HepG2 (cell line): ENCODE measurements at regions not wholly inside any gene's neighbourhood (a gene's known extent, or its start where the extent isn't known, plus 50 kb on each side); places are given as distances from the start of the nearest gene placed in this dataset.

ENCODE experiments used
- ATAC-seq: fragments of 200-7000 bp; cut with Tn5 transposase; 3 replicates; pipeline ENCODE4 v1.9.1; 2020; ENCODE audit warnings: mild to moderate bottlenecking, moderate library complexity
- BruUV-seq: library from RNA; stranded (reverse); fragments of 400-500 nt; replicated peaks from 2 replicates; lab custom pipeline; 2021; lab: Mats Ljungman, UMichigan
- CTCF ChIA-PET: fragments of 300-600 bp; formaldehyde crosslinking; extraction: SDS; loops from one replicate; lab custom pipeline; 2021; ENCODE audit warnings: low total read pairs, inconsistent platforms, low intra/inter-chr PET ratio; lab: Yijun Ruan, JAX
- POLR2A ChIA-PET: fragments of 350-600 bp; sonication (Branson Sonifier 250); formaldehyde crosslinking; loops from one replicate; lab custom pipeline; 2020; ENCODE audit warnings: antibody characterized with exemption, inconsistent platforms; lab: Yijun Ruan, JAX
- DNase-seq: peaks from one replicate; pipeline ENCODE4 v3.0.0-alpha.2; 2015; ENCODE audit warnings: low spot score
- FAIRE-seq: peaks from 3 replicates; lab custom pipeline; 2011; peaks lifted over from hg19 to GRCh38; lab: Jason Lieb, UNC
- H2AFZ ChIP-seq: one replicate; pipeline ENCODE4 v1.6.1; 2011; ENCODE audit warnings: low read length, inconsistent platforms
- H3K27ac ChIP-seq: fragments of 300-600 bp; 3 replicates; pipeline ENCODE4 v1.8.0; 2011; ENCODE audit warnings: mixed run types, mild to moderate bottlenecking, mixed read lengths, low read length, inconsistent platforms; ENCODE audit not compliant: insufficient read depth; ENCODE audit errors: extremely low read length
- H3K27me3 ChIP-seq, 2 experiments: fragments of 200-600 bp in 1 of 2; 2 replicates in 1 of 2; 3 replicates in 1 of 2; pipeline versions ENCODE4 v1.6.0 to v1.8.0; 2011; ENCODE audit warnings: low read length in 2 of 2, mild to moderate bottlenecking in 2 of 2, moderate library complexity in 2 of 2, inconsistent platforms in 1 of 2; ENCODE audit not compliant: insufficient read depth in 2 of 2, control insufficient read depth in 1 of 2
- H3K36me3 ChIP-seq, 2 experiments: fragments of 200-600 bp in 1 of 2; replicated peaks in 1 of 2; 2 replicates in 1 of 2; 3 replicates in 1 of 2; pipeline versions ENCODE4 v1.5.1 to v1.8.0; 2011; ENCODE audit warnings: low read length in 2 of 2, inconsistent platforms in 1 of 2; ENCODE audit not compliant: insufficient read depth in 2 of 2, control insufficient read depth in 1 of 2
- H3K4me1 ChIP-seq: 2 replicates; pipeline ENCODE4 v1.5.1; 2012; ENCODE audit warnings: low read length, inconsistent platforms; ENCODE audit not compliant: insufficient read depth
- H3K4me2 ChIP-seq: 2 replicates; pipeline ENCODE4 v1.6.0; 2011; ENCODE audit warnings: low read depth, low read length, inconsistent platforms
- H3K4me3 ChIP-seq, 3 experiments: fragments of 200-600 bp in 1 of 3; sonication (generic), shearing (Covaris generic) in 1 of 3; replicated peaks in 1 of 3; 2 replicates each; pipeline ENCODE4 v1.5.1; 2011 to 2016; ENCODE audit warnings: low read length in 3 of 3, inconsistent platforms in 2 of 3, low read depth in 2 of 3, mild to moderate bottlenecking in 2 of 3, control low read depth in 1 of 3, mixed read lengths in 1 of 3; ENCODE audit not compliant: insufficient read depth in 1 of 3
- H3K79me2 ChIP-seq: one replicate; pipeline ENCODE4 v1.6.1; 2011; ENCODE audit warnings: low read length, inconsistent platforms; ENCODE audit not compliant: insufficient read depth
- H3K9ac ChIP-seq: 2 replicates; pipeline ENCODE4 v1.6.0; 2011; ENCODE audit warnings: mild to moderate bottlenecking, low read depth, low read length, inconsistent platforms; ENCODE audit not compliant: insufficient read depth
- H3K9me3 ChIP-seq: 2 replicates; pipeline ENCODE4 v1.5.1; 2012; ENCODE audit warnings: mild to moderate bottlenecking, low read length
- H4K20me1 ChIP-seq: 2 replicates; pipeline ENCODE4 v1.6.0; 2011; ENCODE audit warnings: inconsistent platforms, mild to moderate bottlenecking, low read length, moderate library complexity; ENCODE audit not compliant: insufficient read depth
- EZH2 ChIP-seq: conservative IDR thresholded peaks from 2 replicates; pipeline ENCODE4 v1.6.1; 2012; ENCODE audit warnings: mild to moderate bottlenecking, low read depth, low read length, moderate library complexity
- FOSL2 ChIP-seq: sonication (generic); formaldehyde crosslinking; IDR thresholded peaks from 2 replicates; pipeline ENCODE4 v1.4.0; 2020; ENCODE audit warnings: missing genetic modification reagents
- GATA4 ChIP-seq: sonication (generic); IDR thresholded peaks from 2 replicates; pipeline ENCODE4 v1.6.1; 2016; ENCODE audit warnings: antibody characterized with exemption, low read depth, borderline replicate concordance
- KAT8 ChIP-seq: IDR thresholded peaks from 2 replicates; pipeline ENCODE4 v1.6.1; 2016; ENCODE audit warnings: missing genetic modification reagents, missing compliant biosample characterization
- KDM2A ChIP-seq: sonication (generic); formaldehyde crosslinking; IDR thresholded peaks from 2 replicates; pipeline ENCODE4 v1.4.0; 2020; ENCODE audit warnings: low read depth, missing genetic modification reagents, borderline replicate concordance
- RARA ChIP-seq: IDR thresholded peaks from 2 replicates; pipeline ENCODE4 v1.6.1; 2016; ENCODE audit warnings: missing genetic modification reagents, missing compliant biosample characterization
- SAP130 ChIP-seq: IDR thresholded peaks from 2 replicates; pipeline ENCODE4 v1.6.1; 2016; ENCODE audit warnings: low read depth
- SRF ChIP-seq: IDR thresholded peaks from 2 replicates; pipeline ENCODE4 v1.6.1; 2011; ENCODE audit warnings: mild to moderate bottlenecking, low read depth, low read length, moderate library complexity
- TAF15 ChIP-seq: fragments of 200-400 bp; formaldehyde crosslinking; IDR thresholded peaks from one replicate; pipeline ENCODE4 v1.6.1; 2018; ENCODE audit warnings: mild to moderate bottlenecking, low read depth, low read length; ENCODE audit not compliant: poor library complexity, severe bottlenecking
- ZNF205 ChIP-seq: IDR thresholded peaks from 2 replicates; pipeline ENCODE4 v1.6.1; 2018; ENCODE audit warnings: missing biosample characterization, missing genetic modification reagents
- ZNF225 ChIP-seq: sonication (generic); formaldehyde crosslinking; IDR thresholded peaks from 2 replicates; pipeline ENCODE4 v1.4.0; 2020; ENCODE audit warnings: mild to moderate bottlenecking, missing genetic modification reagents
- ZNF230 ChIP-seq: sonication (generic); formaldehyde crosslinking; IDR thresholded peaks from 2 replicates; pipeline ENCODE4 v1.4.0; 2020; ENCODE audit warnings: mild to moderate bottlenecking, missing genetic modification reagents
- ZNF501 ChIP-seq: sonication (generic); formaldehyde crosslinking; IDR thresholded peaks from 2 replicates; pipeline ENCODE4 v1.5.1; 2020; ENCODE audit warnings: mild to moderate bottlenecking, moderate library complexity, missing genetic modification reagents
- ZNF589 ChIP-seq: sonication (generic); formaldehyde crosslinking; conservative IDR thresholded peaks from 2 replicates; pipeline ENCODE4 v1.8.0; 2022; ENCODE audit warnings: mild to moderate bottlenecking, moderate library complexity, missing genetic modification reagents
- WGBS: methylation state at CpG from one replicate; pipeline ENCODE4 v1.1.6; 2017; ENCODE audit warnings: low lambda C conversion rate; 5-methylcytosine and 5-hydroxymethylcytosine counted together
- in situ Hi-C: cut with HindIII; loops from 2 replicates; pipeline ENCODE4 v1.10.0; 2017; ENCODE audit warnings: low pct_unique_long_range_greater_than_20kb; ENCODE audit not compliant: extremely low pct_ligation_motif_present
- intact Hi-C: fragments of 100-400 bp; cut with micrococcal nuclease; formaldehyde crosslinking; loops from one replicate; pipeline ENCODE4 v1.10.0; 2022; ENCODE audit not compliant: unreplicated experiment
- TF ChIP-seq, protein P1 (sequence below): IDR thresholded peaks from 2 replicates; pipeline ENCODE4 v1.6.1; 2016; ENCODE audit warnings: mild to moderate bottlenecking
- TF ChIP-seq, protein P2 (sequence below): fragments of 450-650 bp; IDR thresholded peaks from 2 replicates; pipeline ENCODE4 v1.6.1; 2017
- TF ChIP-seq, protein P3 (sequence below), 2 experiments: fragments of 450-650 bp in 1 of 2; sonication (generic) in 1 of 2; formaldehyde crosslinking; IDR thresholded peaks; 2 replicates each; pipeline versions ENCODE4 v1.5.0 to v1.8.0; 2020 to 2022; ENCODE audit warnings: mild to moderate bottlenecking in 1 of 2, missing genetic modification reagents in 1 of 2

DNA sequence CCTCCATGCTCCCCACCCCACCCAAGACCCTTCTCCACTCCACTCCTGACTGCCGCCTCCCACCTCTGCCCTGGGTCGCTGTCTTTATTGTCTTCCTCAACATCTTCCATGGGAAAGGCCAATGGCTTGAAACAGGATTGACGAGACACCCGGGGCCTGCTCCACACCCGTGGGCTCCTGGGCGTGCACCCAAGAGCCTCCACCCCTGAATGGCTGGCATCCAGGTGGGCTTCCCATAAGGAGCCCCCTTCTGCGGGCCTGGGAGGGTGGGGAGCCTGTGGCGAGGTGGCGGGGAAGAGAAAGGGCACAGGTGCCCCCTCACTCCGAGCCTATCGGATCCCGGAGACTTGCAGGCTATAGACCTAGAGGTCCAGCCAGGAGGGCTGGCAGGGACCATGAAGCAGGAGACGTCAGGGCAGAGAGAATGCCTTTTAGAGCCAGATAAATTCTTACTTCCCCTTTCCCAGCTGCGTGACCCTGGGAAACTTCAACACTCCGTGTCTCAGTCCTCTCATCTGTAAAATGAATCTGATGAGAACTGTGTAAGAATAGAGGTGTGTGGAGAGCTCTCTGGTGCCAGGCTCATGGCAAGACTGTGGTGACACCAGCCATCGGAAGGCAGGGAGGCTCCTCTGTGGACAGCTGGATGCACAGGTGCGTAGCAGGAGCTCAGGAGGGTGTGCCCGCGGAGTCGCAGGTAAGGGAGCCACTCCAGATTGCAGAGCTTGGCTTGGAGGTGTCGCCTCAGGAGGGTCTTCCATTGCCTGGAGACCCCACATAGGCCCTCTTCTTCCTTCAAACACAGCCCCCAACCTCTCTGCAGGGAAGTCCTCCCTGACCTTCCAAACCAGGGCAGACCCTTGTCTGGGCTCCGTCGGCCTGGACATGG is 53.9 kb downstream of the SMIM38 start (continued):
- TF ChIP-seq, protein P1, sequence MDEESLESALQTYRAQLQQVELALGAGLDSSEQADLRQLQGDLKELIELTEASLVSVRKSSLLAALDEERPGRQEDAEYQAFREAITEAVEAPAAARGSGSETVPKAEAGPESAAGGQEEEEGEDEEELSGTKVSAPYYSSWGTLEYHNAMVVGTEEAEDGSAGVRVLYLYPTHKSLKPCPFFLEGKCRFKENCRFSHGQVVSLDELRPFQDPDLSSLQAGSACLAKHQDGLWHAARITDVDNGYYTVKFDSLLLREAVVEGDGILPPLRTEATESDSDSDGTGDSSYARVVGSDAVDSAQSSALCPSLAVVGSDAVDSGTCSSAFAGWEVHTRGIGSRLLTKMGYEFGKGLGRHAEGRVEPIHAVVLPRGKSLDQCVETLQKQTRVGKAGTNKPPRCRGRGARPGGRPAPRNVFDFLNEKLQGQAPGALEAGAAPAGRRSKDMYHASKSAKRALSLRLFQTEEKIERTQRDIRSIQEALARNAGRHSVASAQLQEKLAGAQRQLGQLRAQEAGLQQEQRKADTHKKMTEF, result no peak
- TF ChIP-seq EZH2 (no peak), SRF (no peak)
- TF ChIP-seq, all 625 proteins: peak for 0

DNA sequence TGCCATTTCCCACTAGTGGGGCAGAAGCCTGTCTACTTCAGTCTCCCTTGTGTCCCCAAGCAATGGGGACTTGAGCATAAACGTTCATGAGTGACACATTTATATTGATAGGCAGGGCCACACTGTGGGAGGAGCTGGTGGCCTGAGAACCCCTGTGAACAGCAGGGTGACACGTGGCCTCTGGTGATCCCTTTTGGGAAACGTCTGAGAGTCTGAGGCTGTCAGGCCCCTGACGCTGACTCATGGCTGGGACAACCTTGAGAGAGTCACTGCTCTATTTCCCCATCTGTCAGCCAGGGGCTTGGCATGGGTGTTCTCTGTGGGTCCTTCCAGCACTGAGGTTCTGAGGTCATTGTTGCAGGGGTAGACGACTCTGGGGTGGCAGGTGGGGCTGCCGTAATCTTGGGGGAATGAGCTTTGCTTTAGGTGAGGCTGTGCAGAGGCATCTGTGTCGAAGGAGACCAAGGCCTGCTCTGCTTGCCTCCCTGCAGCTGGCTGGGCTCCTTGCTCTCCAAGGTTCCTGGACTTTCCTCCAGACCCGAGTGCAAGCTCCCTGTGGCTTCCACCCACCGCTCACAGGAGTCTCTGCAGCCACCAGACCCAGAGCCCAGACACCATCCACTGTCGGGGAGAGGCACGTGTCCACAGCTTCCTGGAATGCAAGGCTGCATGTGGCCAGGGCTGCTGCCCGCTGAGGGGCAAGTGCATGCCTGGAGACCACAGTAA is 54.7 kb downstream of the SMIM38 start:
- DNase-seq (peak; percentile 38), ATAC-seq (peak; percentile 57), FAIRE-seq (no peak)
- intact Hi-C loops, result no loop called here
- Histone ChIP-seq H3K36me3 (no peaks in the 10 kb centered on the region), H4K20me1 (no peaks in the 10 kb centered on the region), H3K4me3 (no peak overlapping the region), H2AFZ (no peak overlapping the region), H3K4me2 (no peak overlapping the region), H3K79me2 (no peaks in the 10 kb centered on the region), H3K27ac (no peak overlapping the region), H3K9ac (no peak overlapping the region), H3K4me1 (peaks cover 16% of the 10 kb centered on the region), H3K27me3 (peaks cover 4 to 14% of the 10 kb centered on the region in 2 experiments), H3K9me3 (no peaks in the 10 kb centered on the region)
- POLR2A ChIA-PET, result no interaction called here
- WGBS, result 0% methylated on average over 3 of the region's 12 CpGs
- in situ Hi-C loops, result loop anchor here (5.0 to 10.0 kb wide), 2 partner anchors 64 to 93 kb away; no protein-coding TSS in a partner anchor
- CTCF ChIA-PET, result interaction anchor here (0.9 kb wide), 1 partner anchor 78 kb away, joined by 3 read pairs; no protein-coding TSS in a partner anchor
- no TSS peak for BruUV-seq
- TF ChIP-seq, protein P2, sequence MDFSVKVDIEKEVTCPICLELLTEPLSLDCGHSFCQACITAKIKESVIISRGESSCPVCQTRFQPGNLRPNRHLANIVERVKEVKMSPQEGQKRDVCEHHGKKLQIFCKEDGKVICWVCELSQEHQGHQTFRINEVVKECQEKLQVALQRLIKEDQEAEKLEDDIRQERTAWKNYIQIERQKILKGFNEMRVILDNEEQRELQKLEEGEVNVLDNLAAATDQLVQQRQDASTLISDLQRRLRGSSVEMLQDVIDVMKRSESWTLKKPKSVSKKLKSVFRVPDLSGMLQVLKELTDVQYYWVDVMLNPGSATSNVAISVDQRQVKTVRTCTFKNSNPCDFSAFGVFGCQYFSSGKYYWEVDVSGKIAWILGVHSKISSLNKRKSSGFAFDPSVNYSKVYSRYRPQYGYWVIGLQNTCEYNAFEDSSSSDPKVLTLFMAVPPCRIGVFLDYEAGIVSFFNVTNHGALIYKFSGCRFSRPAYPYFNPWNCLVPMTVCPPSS, result no peak
- TF ChIP-seq, protein P3, sequence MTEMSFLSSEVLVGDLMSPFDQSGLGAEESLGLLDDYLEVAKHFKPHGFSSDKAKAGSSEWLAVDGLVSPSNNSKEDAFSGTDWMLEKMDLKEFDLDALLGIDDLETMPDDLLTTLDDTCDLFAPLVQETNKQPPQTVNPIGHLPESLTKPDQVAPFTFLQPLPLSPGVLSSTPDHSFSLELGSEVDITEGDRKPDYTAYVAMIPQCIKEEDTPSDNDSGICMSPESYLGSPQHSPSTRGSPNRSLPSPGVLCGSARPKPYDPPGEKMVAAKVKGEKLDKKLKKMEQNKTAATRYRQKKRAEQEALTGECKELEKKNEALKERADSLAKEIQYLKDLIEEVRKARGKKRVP (CRISPR knock-in tag; IDR thresholded peaks at IDR 0.05), result no peak
- no peak for TF ChIP-seq KAT8 (CRISPR knock-in tag)
- TF ChIP-seq KDM2A (CRISPR knock-in tag), result 0 out of 2 replicates have a peak, but pooled peaks have one; percentile 8
- no peak for TF ChIP-seq ZNF205 (CRISPR knock-in tag)
- no peak for TF ChIP-seq ZNF230 (CRISPR knock-in tag)
- TF ChIP-seq ZNF225 (CRISPR knock-in tag), result no peak
- no peak for TF ChIP-seq TAF15
- TF ChIP-seq GATA4, result no peak
- peak; percentile 49; the same call in 1 of the 2 replicates for TF ChIP-seq SAP130 (CRISPR knock-in tag)
- no peak for TF ChIP-seq ZNF589 (CRISPR knock-in tag)
- TF ChIP-seq RARA (CRISPR knock-in tag), result 0 out of 2 replicates have a peak, but pooled peaks have one; percentile 8
- TF ChIP-seq ZNF501 (CRISPR knock-in tag), result no peak
- TF ChIP-seq FOSL2, result peak; percentile 80
